ENCODE measurements at regions not wholly inside any gene's neighbourhood (a gene's known extent, or its start where the extent isn't known, plus 50 kb on each side); places are given as distances from the start of the nearest gene placed in this dataset.

GRCh38 chr1:82462366-82462765 lies 661.6 kb downstream of the ADGRL2 start:
- DNase-seq = no peak

GRCh38 chr1:82455342-82455741 lies 654.6 kb downstream of the ADGRL2 start:
- DNase-seq = no peak

GRCh38 chr1:82454431-82454830 lies 653.7 kb downstream of the ADGRL2 start:
- DNase-seq = no peak

- DNase-seq = no peak
Measured at GRCh38 chr1:82453511-82454185, 652.9 kb downstream of the ADGRL2 start.

- DNase-seq = no peak
Measured at GRCh38 chr1:82452096-82452495, 651.4 kb downstream of the ADGRL2 start.

GRCh38 chr1:82451191-82451590 lies 650.5 kb downstream of the ADGRL2 start:
- DNase-seq = no peak

- no peak for DNase-seq
Measured at GRCh38 chr1:82449506-82450057, 648.8 kb downstream of the ADGRL2 start.

- DNase-seq = no peak
Measured at GRCh38 chr1:82446955-82447354, 646.2 kb downstream of the ADGRL2 start.

GRCh38 chr1:82446236-82446635 lies 645.5 kb downstream of the ADGRL2 start:
- DNase-seq = no peak

- no peak for DNase-seq
Measured at GRCh38 chr1:82445827-82446226, 645.1 kb downstream of the ADGRL2 start.

- no peak for DNase-seq
Measured at GRCh38 chr1:82445132-82445531, 644.4 kb downstream of the ADGRL2 start.

GRCh38 chr1:82441402-82441801 lies 640.7 kb downstream of the ADGRL2 start:
- no peak for DNase-seq

GRCh38 chr1:82423174-82423815 lies 622.6 kb downstream of the ADGRL2 start:
- DNase-seq = no peak

- DNase-seq = no peak
Measured at GRCh38 chr1:82421782-82422181, 621.0 kb downstream of the ADGRL2 start.

- DNase-seq = no peak
Measured at GRCh38 chr1:82420584-82420983, 619.9 kb downstream of the ADGRL2 start.

- no peak for DNase-seq
Measured at GRCh38 chr1:82411605-82412004, 610.9 kb downstream of the ADGRL2 start.

GRCh38 chr1:82405333-82405732 lies 604.6 kb downstream of the ADGRL2 start:
- no peak for DNase-seq

- no peak for DNase-seq
Measured at GRCh38 chr1:82401116-82401515, 600.4 kb downstream of the ADGRL2 start.

GRCh38 chr1:82400521-82400920 lies 599.8 kb downstream of the ADGRL2 start:
- no peak for DNase-seq

GRCh38 chr1:82399093-82399492 lies 598.4 kb downstream of the ADGRL2 start:
- no peak for DNase-seq

- no peak for DNase-seq
Measured at GRCh38 chr1:82398357-82398756, 597.6 kb downstream of the ADGRL2 start.

- DNase-seq = no peak
Measured at GRCh38 chr1:82395440-82395839, 594.7 kb downstream of the ADGRL2 start.

GRCh38 chr1:82392946-82393345 lies 592.2 kb downstream of the ADGRL2 start:
- no peak for DNase-seq

- no peak for DNase-seq
Measured at GRCh38 chr1:82392513-82392912, 591.8 kb downstream of the ADGRL2 start.

- no peak for DNase-seq
Measured at GRCh38 chr1:82391712-82392111, 591.0 kb downstream of the ADGRL2 start.

Measured in activated CD4-positive, CD25-positive, alpha-beta regulatory T cell treated with anti-CD3 and anti-CD28 coated beads, Interleukin-2, amount 50 U/mL, for 72 hours (primary cell).